GM19438 (cell line): ENCODE measurements at regions not wholly inside any gene's neighbourhood (a gene's known extent, or its start where the extent isn't known, plus 50 kb on each side); places are given as distances from the start of the nearest gene placed in this dataset.

ENCODE experiments used
- ATAC-seq: cut with Tn5 transposase; IDR thresholded peaks from one replicate; pipeline ENCODE4 v1.9.1; 2021; ENCODE audit warnings: low read depth; ENCODE audit not compliant: unreplicated experiment

- no peak for ATAC-seq
Measured at GRCh38 chr6:148251891-148252290, 90.7 kb upstream of the SASH1 start.

GRCh38 chr6:148257810-148258209, 84.8 kb upstream of the SASH1 start:
- no peak for ATAC-seq

- no peak for ATAC-seq
Measured at GRCh38 chr6:148258868-148259267, 83.8 kb upstream of the SASH1 start.

- no peak for ATAC-seq
Measured at GRCh38 chr6:148261470-148261869, 81.2 kb upstream of the SASH1 start.

- no peak for ATAC-seq
Measured at GRCh38 chr6:148263010-148263409, 79.6 kb upstream of the SASH1 start.

- no peak for ATAC-seq
Measured at GRCh38 chr6:148263961-148264360, 78.7 kb upstream of the SASH1 start.

GRCh38 chr6:148265054-148265453, 77.6 kb upstream of the SASH1 start:
- no peak for ATAC-seq

- no peak for ATAC-seq
Measured at GRCh38 chr6:148269386-148269785, 73.3 kb upstream of the SASH1 start.

- ATAC-seq, result no peak
Measured at GRCh38 chr6:148271711-148272439, 70.8 kb upstream of the SASH1 start.

GRCh38 chr6:148272597-148272996, 70.0 kb upstream of the SASH1 start:
- ATAC-seq, result no peak

- ATAC-seq, result no peak
Measured at GRCh38 chr6:148273962-148274752, 68.5 kb upstream of the SASH1 start.

- ATAC-seq, result no peak
Measured at GRCh38 chr6:148274809-148275208, 67.8 kb upstream of the SASH1 start.

GRCh38 chr6:148285205-148285604, 57.4 kb upstream of the SASH1 start:
- no peak for ATAC-seq

- no peak for ATAC-seq
Measured at GRCh38 chr6:148286563-148286962, 56.1 kb upstream of the SASH1 start.

GRCh38 chr6:148287623-148288333, 54.9 kb upstream of the SASH1 start:
- ATAC-seq, result no peak

- ATAC-seq, result no peak
Measured at GRCh38 chr6:148288541-148288940, 54.1 kb upstream of the SASH1 start.

- ATAC-seq, result no peak
Measured at GRCh38 chr6:148289153-148289552, 53.5 kb upstream of the SASH1 start.

- no peak for ATAC-seq
Measured at GRCh38 chr6:148291876-148292275, 50.8 kb upstream of the SASH1 start.
